ENCODE measurements at regions not wholly inside any gene's neighbourhood (a gene's known extent, or its start where the extent isn't known, plus 50 kb on each side); places are given as distances from the start of the nearest gene placed in this dataset.

GRCh38 chr1:215457213-215457612, 109.9 kb upstream of the KCTD3 start:
- TF ChIP-seq POLR2A (IDR thresholded peaks at IDR 0.05) (no peak), CTCF (IDR thresholded peaks at IDR 0.05) (no peak), POLR2AphosphoS5 (IDR thresholded peaks at IDR 0.05) (no peak)
